A549 (cell line): ENCODE measurements at regions not wholly inside any gene's neighbourhood (a gene's known extent, or its start where the extent isn't known, plus 50 kb on each side); places are given as distances from the start of the nearest gene placed in this dataset.

Source experiments
- ATAC-seq, 2 experiments: fragments of 200-7000 bp in 1 of 2; fragments of >200 bp in 1 of 2; cut with Nextera tagmentation in 1 of 2; cut with Tn5 transposase in 1 of 2; 3 replicates each; pipeline versions ENCODE4 v1.8.0 to v1.9.1; 2018 to 2020; ENCODE audit warnings: mild to moderate bottlenecking in 1 of 2, moderate library complexity in 1 of 2
- CTCF ChIA-PET: fragments of 300-600 bp; sonication (Branson Sonifier 250); formaldehyde crosslinking; extraction: SDS; loops from one replicate; lab custom pipeline; 2021; ENCODE audit warnings: antibody characterized with exemption, inconsistent platforms; lab: Yijun Ruan, JAX
- POLR2A ChIA-PET: fragments of 350-600 bp; formaldehyde crosslinking; extraction: SDS; loops from one replicate; lab custom pipeline; 2021; ENCODE audit warnings: antibody characterized with exemption, inconsistent platforms; lab: Yijun Ruan, JAX
- DNase-seq, 2 experiments: peaks; one replicate each; pipeline versions ENCODE4 v3.0.0 to v3.0.0-alpha.2; 2011 to 2016; ENCODE audit warnings: low read depth in 1 of 2, low spot score in 1 of 2
- FAIRE-seq: peaks from 2 replicates; lab custom pipeline; 2011; peaks lifted over from hg19 to GRCh38; lab: Jason Lieb, UNC
- H3K27ac ChIP-seq, 2 experiments: fragments of >200 bp; sonication (Bioruptor Twin); formaldehyde crosslinking; 3 replicates each; pipeline ENCODE4 v1.5.1; 2016 to 2017
- H3K4me1 ChIP-seq: fragments of >200 bp; sonication (Bioruptor Twin); formaldehyde crosslinking; 3 replicates; pipeline ENCODE4 v1.6.1; 2016
- H3K4me2 ChIP-seq: fragments of >200 bp; sonication (Bioruptor Twin); formaldehyde crosslinking; 3 replicates; pipeline ENCODE4 v1.6.1; 2016
- H3K4me3 ChIP-seq: fragments of >200 bp; sonication (Bioruptor Twin); formaldehyde crosslinking; 3 replicates; pipeline ENCODE4 v1.5.1; 2016
- H3K9me3 ChIP-seq: fragments of >200 bp; sonication (Bioruptor Twin); formaldehyde crosslinking; 3 replicates; pipeline ENCODE4 v1.6.1; 2016
- ATOH8 ChIP-seq: fragments of 250-450 bp; sonication (Bioruptor Pico); IDR thresholded peaks from 2 replicates; pipeline ENCODE4 v1.5.0; 2020; ENCODE audit warnings: low read depth, mild to moderate bottlenecking, moderate library complexity
- BCL3 ChIP-seq: fragments of >200 bp; sonication (Bioruptor Twin); formaldehyde crosslinking; IDR thresholded peaks from 3 replicates; pipeline ENCODE4 v1.6.1; 2016
- BHLHE40 ChIP-seq: IDR thresholded peaks from 2 replicates; pipeline ENCODE4 v1.6.1; 2012; ENCODE audit warnings: low read depth, low read length, inconsistent platforms
- CBX8 ChIP-seq: fragments of 200-600 bp; sonication (generic); IDR thresholded peaks from 2 replicates; pipeline ENCODE4 v1.6.1; 2016
- E2F6 ChIP-seq: IDR thresholded peaks from 2 replicates; pipeline ENCODE4 v1.6.1; 2012; ENCODE audit warnings: low read depth, borderline replicate concordance
- EP300 ChIP-seq, 2 experiments: fragments of >200 bp; sonication (Bioruptor Twin); formaldehyde crosslinking; IDR thresholded peaks; 2 replicates in 1 of 2; 3 replicates in 1 of 2; pipeline ENCODE4 v1.6.1; 2016 to 2017
- ESRRA ChIP-seq: fragments of 150-350 bp; IDR thresholded peaks from 2 replicates; pipeline ENCODE4 v1.6.1; 2014; ENCODE audit warnings: mild to moderate bottlenecking, low read length, borderline replicate concordance
- FOSB ChIP-seq: fragments of 250-450 bp; sonication (Bioruptor Pico); IDR thresholded peaks from 2 replicates; pipeline ENCODE4 v1.5.0; 2020; ENCODE audit warnings: mild to moderate bottlenecking, moderate library complexity
- GATA3 ChIP-seq: IDR thresholded peaks from 2 replicates; pipeline ENCODE4 v1.6.1; 2012; ENCODE audit warnings: borderline replicate concordance
- HES2 ChIP-seq: fragments of >200 bp; sonication (Bioruptor Twin); formaldehyde crosslinking; IDR thresholded peaks from 2 replicates; pipeline ENCODE4 v1.6.1; 2016
- HEYL ChIP-seq: fragments of 250-450 bp; sonication (Bioruptor Pico); IDR thresholded peaks from 2 replicates; pipeline ENCODE4 v1.8.0; 2021; ENCODE audit warnings: mild to moderate bottlenecking, moderate library complexity
- HOXA7 ChIP-seq: fragments of 250-450 bp; sonication (Bioruptor Pico); IDR thresholded peaks from 2 replicates; pipeline ENCODE4 v1.5.0; 2020; ENCODE audit warnings: mild to moderate bottlenecking, moderate library complexity
- HOXB13 ChIP-seq: fragments of 250-450 bp; sonication (Bioruptor Pico); IDR thresholded peaks from 2 replicates; pipeline ENCODE4 v1.5.0; 2020; ENCODE audit warnings: low read depth, mild to moderate bottlenecking, moderate library complexity
- HOXB5 ChIP-seq: fragments of 250-450 bp; sonication (Bioruptor Pico); IDR thresholded peaks from 2 replicates; pipeline ENCODE4 v1.5.0; 2020; ENCODE audit warnings: mild to moderate bottlenecking, moderate library complexity
- KDM1A ChIP-seq: fragments of 200-600 bp; sonication (generic); IDR thresholded peaks from 2 replicates; pipeline ENCODE4 v1.6.1; 2016; ENCODE audit warnings: low read depth, mild to moderate bottlenecking
- KDM5A ChIP-seq: fragments of 200-600 bp; sonication (generic); IDR thresholded peaks from 2 replicates; pipeline ENCODE4 v1.6.1; 2016; ENCODE audit warnings: antibody characterized with exemption, mild to moderate bottlenecking
- MAFK ChIP-seq: fragments of 450-650 bp; IDR thresholded peaks from 2 replicates; pipeline ENCODE4 v1.6.1; 2014; ENCODE audit not compliant: partially characterized antibody
- MAX ChIP-seq: IDR thresholded peaks from 2 replicates; pipeline ENCODE4 v1.6.1; 2012
- NFE2L2 ChIP-seq: fragments of 150-350 bp; conservative IDR thresholded peaks from 2 replicates; pipeline ENCODE4 v1.6.1; 2014; ENCODE audit warnings: low read length
- NPAS2 ChIP-seq: fragments of 250-450 bp; sonication (Bioruptor Pico); IDR thresholded peaks from 2 replicates; pipeline ENCODE4 v1.8.0; 2022; ENCODE audit warnings: mild to moderate bottlenecking, moderate library complexity, borderline replicate concordance
- NR3C1 ChIP-seq: fragments of >200 bp; sonication (Bioruptor Twin); formaldehyde crosslinking; IDR thresholded peaks from 3 replicates; pipeline ENCODE4 v1.6.1; 2017
- PBX3 ChIP-seq: IDR thresholded peaks from 2 replicates; pipeline ENCODE4 v1.6.1; 2012
- PHF8 ChIP-seq: fragments of 200-600 bp; sonication (generic); IDR thresholded peaks from 2 replicates; pipeline ENCODE4 v1.6.1; 2016; ENCODE audit warnings: low read depth, mild to moderate bottlenecking, antibody characterized with exemption, moderate library complexity, borderline replicate concordance
- POLR2A ChIP-seq: IDR thresholded peaks from 2 replicates; pipeline ENCODE4 v1.6.1; 2012; ENCODE audit warnings: mild to moderate bottlenecking, low read length
- POLR2AphosphoS2 ChIP-seq: conservative IDR thresholded peaks from 2 replicates; pipeline ENCODE4 v1.6.1; 2012; ENCODE audit warnings: low read length, improper control_type of control experiment, inconsistent platforms
- RAD21 ChIP-seq, 2 experiments: fragments of >200 bp in 1 of 2; sonication (Bioruptor Twin) in 1 of 2; formaldehyde crosslinking in 1 of 2; IDR thresholded peaks in 1 of 2; conservative IDR thresholded peaks in 1 of 2; 2 replicates in 1 of 2; 3 replicates in 1 of 2; pipeline ENCODE4 v1.6.1; 2012 to 2018; ENCODE audit warnings: inconsistent platforms in 1 of 2
- RCOR1 ChIP-seq: fragments of 150-350 bp; IDR thresholded peaks from 2 replicates; pipeline ENCODE4 v1.6.1; 2014; ENCODE audit warnings: antibody characterized with exemption, low read length, low read depth
- RNF2 ChIP-seq: fragments of 200-600 bp; sonication (generic); IDR thresholded peaks from 2 replicates; pipeline ENCODE4 v1.6.1; 2016; ENCODE audit warnings: low read depth, mild to moderate bottlenecking, antibody characterized with exemption, moderate library complexity, borderline replicate concordance
- SMC3 ChIP-seq: fragments of >200 bp; sonication (Bioruptor Twin); formaldehyde crosslinking; IDR thresholded peaks from 3 replicates; pipeline ENCODE4 v1.6.1; 2018; ENCODE audit warnings: inconsistent platforms
- SREBF2 ChIP-seq: fragments of 450-650 bp; IDR thresholded peaks from 2 replicates; pipeline ENCODE4 v1.6.1; 2014; ENCODE audit warnings: mild to moderate bottlenecking, moderate library complexity
- TFCP2L1 ChIP-seq: fragments of 250-450 bp; sonication (Bioruptor Pico); IDR thresholded peaks from 2 replicates; pipeline ENCODE4 v1.5.0; 2021; ENCODE audit warnings: mild to moderate bottlenecking
- TP53 ChIP-seq: fragments of 250-450 bp; sonication (Bioruptor Pico); IDR thresholded peaks from 2 replicates; pipeline ENCODE4 v1.5.0; 2021; ENCODE audit warnings: mild to moderate bottlenecking, moderate library complexity
- ZC3H11A ChIP-seq: fragments of 450-650 bp; IDR thresholded peaks from 2 replicates; pipeline ENCODE4 v1.6.1; 2014; ENCODE audit warnings: antibody characterized with exemption, mild to moderate bottlenecking
- ZNF302 ChIP-seq: fragments of 250-450 bp; sonication (Bioruptor Pico); IDR thresholded peaks from 2 replicates; pipeline ENCODE4 v1.9.0; 2021; ENCODE audit warnings: inconsistent platforms, mild to moderate bottlenecking, moderate library complexity
- ZSCAN20 ChIP-seq: fragments of 250-450 bp; sonication (Bioruptor Pico); IDR thresholded peaks from 2 replicates; pipeline ENCODE4 v1.8.0; 2022; ENCODE audit warnings: mild to moderate bottlenecking, moderate library complexity
- WGBS: methylation state at CpG from one replicate; pipeline ENCODE4 v1.1.6; 2017; ENCODE audit errors: missing lambda C conversion rate; 5-methylcytosine and 5-hydroxymethylcytosine counted together

- TF ChIP-seq ZC3H11A (no peak), HOXB5 (CRISPR knock-in tag) (peak; percentile 16; the same call in 1 of the 2 replicates), E2F6 (no peak), HOXA7 (peak; percentile 14; the same call in 1 of the 2 replicates), HEYL (no peak)
- TF ChIP-seq, all 56 proteins: peak for 6
Observed at GRCh38 chr11:56910785-56911184, 77.9 kb upstream of the OR5AK2 start (continued).

GRCh38 chr11:56910046-56910773, 78.5 kb upstream of the OR5AK2 start:
- H3K27ac ChIP-seq, result peak overlapping the region; percentile 95 to 100
- CTCF ChIA-PET, result interaction anchor here (0.7 to 4.7 kb wide), 7 partner anchors 12 to 339 kb away, joined by 3 to 44 read pairs (median 4); no protein-coding TSS in a partner anchor
- TF ChIP-seq HOXB13 (CRISPR knock-in tag) (peak; percentile 94; the same call in 1 of the 2 replicates), KDM1A (no peak), HES2 (peak; percentile 83), TFCP2L1 (CRISPR knock-in tag) (no peak), CBX8 (no peak), SREBF2 (no peak), RNF2 (no peak), ZSCAN20 (CRISPR knock-in tag) (0 out of 2 replicates have a peak, but pooled peaks have one; percentile 79), ZNF302 (CRISPR knock-in tag) (0 out of 2 replicates have a peak, but pooled peaks have one; percentile 7), EP300 (IDR thresholded peaks at IDR 0.05) (peak; percentile 99), MAFK (peak; percentile 72), NPAS2 (CRISPR knock-in tag) (no peak), E2F6 (peak; percentile 59; the same call in 1 of the 2 replicates), TP53 (CRISPR knock-in tag) (no peak), PHF8 (no peak), POLR2A (no peak), PBX3 (peak; percentile 74), RCOR1 (no peak), ESRRA (no peak), POLR2AphosphoS2 (no peak), FOSB (CRISPR knock-in tag) (no peak), NR3C1 (no peak), BCL3 (peak; percentile 99), SMC3 (peak; percentile 61; the same call in 2 of the 3 replicates), BHLHE40 (no peak), ATOH8 (CRISPR knock-in tag) (peak; percentile 78; the same call in 1 of the 2 replicates), HEYL (0 out of 2 replicates have a peak, but pooled peaks have one; percentile 46), MAX (peak; percentile 94), NFE2L2 (no peak), ZC3H11A (no peak), GATA3 (peak; percentile 99), RAD21 (conservative IDR thresholded peaks at IDR 0.05 in 1 of 2, IDR thresholded peaks at IDR 0.05 in 1 of 2) (peak; percentile 38 to 78), KDM5A (no peak)

More at GRCh38 chr11:56910046-56910773, 78.5 kb upstream of the OR5AK2 start:
- ATAC-seq, result peak; percentile 85 to 90
- POLR2A ChIA-PET, result interaction anchor here (1.7 to 2.6 kb wide), 4 partner anchors 23 to 339 kb away, joined by 9 to 17 read pairs (median 14); no protein-coding TSS in a partner anchor
- Histone ChIP-seq H3K9me3 (peaks cover 40% of the 10 kb centered on the region), H3K4me1 (peaks cover 52% of the 10 kb centered on the region), H3K4me2 (peak overlapping the region; percentile 83), H3K4me3 (peak overlapping the region; percentile 20; the same call in 2 of the 3 replicates)
- peak; percentile 100 for FAIRE-seq
- WGBS, result under 1% methylated on average over 10 of the region's 10 CpGs
- peak; percentile 86 to 99 for DNase-seq
